Panc1 (cell line): ENCODE measurements at regions not wholly inside any gene's neighbourhood (a gene's known extent, or its start where the extent isn't known, plus 50 kb on each side); places are given as distances from the start of the nearest gene placed in this dataset.
"Not testable (repeated sequence)": the region's sequence is repeated elsewhere in the genome, so short reads cannot be mapped to it uniquely, and the experiment has no call there.

Experiments used
- ATAC-seq: fragments of 200-7000 bp; cut with Tn5 transposase; 2 replicates; pipeline ENCODE4 v1.9.1; 2020; ENCODE audit warnings: mild to moderate bottlenecking, moderate library complexity
- BruUV-seq: library from RNA; stranded (reverse); fragments of 400-500 nt; replicated peaks from 2 replicates; lab custom pipeline; 2021; lab: Mats Ljungman, UMichigan
- CTCF ChIA-PET: fragments of 300-600 bp; sonication (Branson Sonifier 250); formaldehyde crosslinking; loops from one replicate; lab custom pipeline; 2022; ENCODE audit warnings: antibody characterized with exemption; lab: Charles Lee
- POLR2A ChIA-PET: fragments of 300-600 bp; sonication (Branson Sonifier 250); formaldehyde crosslinking; loops from one replicate; lab custom pipeline; 2022; ENCODE audit warnings: antibody characterized with exemption; lab: Charles Lee
- DNase-seq: peaks from one replicate; pipeline ENCODE4 v3.0.0-alpha.2; 2010; ENCODE audit warnings: low read depth, low spot score
- H3K27ac ChIP-seq: 2 replicates; pipeline ENCODE4 v1.5.1; 2011; ENCODE audit warnings: mild to moderate bottlenecking, low read length, inconsistent platforms
- H3K27me3 ChIP-seq: fragments of 200-500 bp; sonication (Bioruptor generic); 2 replicates; pipeline ENCODE4 v1.6.0; 2014; ENCODE audit warnings: low read length, inconsistent platforms; ENCODE audit not compliant: control insufficient read depth, insufficient read depth
- H3K36me3 ChIP-seq: fragments of 200-500 bp; sonication (Bioruptor generic); 2 replicates; pipeline ENCODE4 v1.5.1; 2014; ENCODE audit warnings: inconsistent platforms, mild to moderate bottlenecking, low read length, moderate library complexity; ENCODE audit not compliant: control insufficient read depth, insufficient read depth
- H3K4me1 ChIP-seq: 2 replicates; pipeline ENCODE4 v1.5.1; 2011; ENCODE audit warnings: inconsistent platforms, mild to moderate bottlenecking, low read length, moderate library complexity; ENCODE audit not compliant: control insufficient read depth, insufficient read depth
- H3K4me3 ChIP-seq, 2 experiments: 2 replicates each; pipeline ENCODE4 v1.5.1; 2011 to 2012; ENCODE audit warnings: low read depth in 2 of 2, low read length in 2 of 2, mild to moderate bottlenecking in 2 of 2, inconsistent platforms in 1 of 2, moderate library complexity in 1 of 2
- H3K9me3 ChIP-seq: fragments of 200-500 bp; sonication (Bioruptor generic); 2 replicates; pipeline ENCODE4 v1.5.1; 2014; ENCODE audit warnings: low read depth, mild to moderate bottlenecking, inconsistent platforms, low read length, moderate library complexity; ENCODE audit not compliant: control insufficient read depth, insufficient read depth
- in situ Hi-C: cut with HindIII; loops from 2 replicates; pipeline ENCODE4 v1.10.0; 2016; ENCODE audit warnings: low sequenced_read_pairs, low pct_unique_long_range_greater_than_20kb
- intact Hi-C: fragments of 100-400 bp; cut with micrococcal nuclease; formaldehyde crosslinking; loops from one replicate; pipeline ENCODE4 v1.10.0; 2022; ENCODE audit not compliant: unreplicated experiment

GRCh38 chr9:62803099-62803498, 1613.3 kb downstream of the SPATA31A7 start:
- H3K27me3 ChIP-seq, DNase-seq, BruUV-seq, H3K27ac ChIP-seq, H3K9me3 ChIP-seq, H3K36me3 ChIP-seq, CTCF ChIA-PET, in situ Hi-C loops, ATAC-seq, POLR2A ChIA-PET, intact Hi-C loops, H3K4me1 ChIP-seq: not testable (repeated sequence)
- peak overlapping the region in 1 of 2 experiments; percentile 41; a peak in 2 of 4 replicates for H3K4me3 ChIP-seq

- H3K4me1 ChIP-seq, H3K36me3 ChIP-seq, H3K27me3 ChIP-seq, in situ Hi-C loops, H3K4me3 ChIP-seq, H3K27ac ChIP-seq, intact Hi-C loops, ATAC-seq, H3K9me3 ChIP-seq, POLR2A ChIA-PET, DNase-seq, CTCF ChIA-PET, BruUV-seq: not testable (repeated sequence)
Measured at GRCh38 chr9:62804314-62804713, 1614.5 kb downstream of the SPATA31A7 start.

DNA sequence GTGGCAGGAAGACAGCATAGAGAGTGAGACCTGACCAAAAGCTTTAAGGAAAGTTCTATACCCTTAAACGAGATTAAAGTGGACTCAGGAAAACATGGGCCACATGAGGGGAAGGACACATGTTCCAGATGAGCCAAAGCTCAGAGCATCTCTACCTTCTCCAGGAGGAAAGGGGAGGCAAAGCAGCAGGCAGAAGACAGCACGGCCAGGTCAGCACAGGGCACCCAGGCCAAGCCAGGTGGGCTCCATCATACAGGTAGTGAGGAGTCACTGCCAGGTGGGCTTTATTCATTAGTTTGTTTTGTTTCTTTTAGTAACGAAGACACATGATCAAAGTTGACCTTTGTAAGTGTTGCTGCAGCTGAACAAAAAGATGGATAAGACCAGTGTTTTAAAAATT, 1617.6 kb downstream of the SPATA31A7 start:
- intact Hi-C loops, H3K4me3 ChIP-seq, H3K4me1 ChIP-seq, H3K9me3 ChIP-seq, in situ Hi-C loops, H3K36me3 ChIP-seq, H3K27me3 ChIP-seq, CTCF ChIA-PET, DNase-seq, H3K27ac ChIP-seq, POLR2A ChIA-PET, BruUV-seq, ATAC-seq: not testable (repeated sequence)

GRCh38 chr9:62808081-62808480, 1618.2 kb downstream of the SPATA31A7 start:
- CTCF ChIA-PET, POLR2A ChIA-PET, H3K36me3 ChIP-seq, H3K4me1 ChIP-seq, H3K9me3 ChIP-seq, intact Hi-C loops, H3K27ac ChIP-seq, in situ Hi-C loops, DNase-seq, BruUV-seq, H3K27me3 ChIP-seq, ATAC-seq, H3K4me3 ChIP-seq: not testable (repeated sequence)

DNA sequence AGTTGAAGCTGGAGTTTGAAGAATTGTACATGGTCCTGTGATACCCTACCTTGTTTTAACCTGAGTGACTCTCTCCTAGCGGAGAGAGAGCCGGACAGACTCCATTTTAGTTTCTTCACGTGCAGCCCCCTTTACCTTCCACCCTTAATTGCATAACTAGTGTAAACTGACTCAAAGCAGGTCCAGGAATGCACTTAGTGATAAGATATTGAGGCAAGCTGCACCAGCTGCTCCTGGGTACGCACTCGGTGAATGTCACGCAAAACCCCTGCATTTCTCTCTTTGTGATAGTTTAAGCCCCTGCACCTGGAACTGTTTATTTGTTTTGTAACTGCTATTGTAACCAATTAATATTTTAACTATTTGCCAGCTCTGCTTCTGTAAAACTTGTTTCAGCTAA, 1620.5 kb downstream of the SPATA31A7 start:
- H3K36me3 ChIP-seq, H3K27ac ChIP-seq, H3K4me1 ChIP-seq, POLR2A ChIA-PET, DNase-seq, ATAC-seq, in situ Hi-C loops, H3K9me3 ChIP-seq, H3K27me3 ChIP-seq, CTCF ChIA-PET, intact Hi-C loops, H3K4me3 ChIP-seq, BruUV-seq: not testable (repeated sequence)

- in situ Hi-C loops, ATAC-seq, H3K27me3 ChIP-seq, intact Hi-C loops, BruUV-seq, POLR2A ChIA-PET, H3K4me1 ChIP-seq, H3K9me3 ChIP-seq, DNase-seq, H3K4me3 ChIP-seq, H3K27ac ChIP-seq, CTCF ChIA-PET, H3K36me3 ChIP-seq: not testable (repeated sequence)
Measured at GRCh38 chr9:62810811-62811315, 1621.0 kb downstream of the SPATA31A7 start.

DNA sequence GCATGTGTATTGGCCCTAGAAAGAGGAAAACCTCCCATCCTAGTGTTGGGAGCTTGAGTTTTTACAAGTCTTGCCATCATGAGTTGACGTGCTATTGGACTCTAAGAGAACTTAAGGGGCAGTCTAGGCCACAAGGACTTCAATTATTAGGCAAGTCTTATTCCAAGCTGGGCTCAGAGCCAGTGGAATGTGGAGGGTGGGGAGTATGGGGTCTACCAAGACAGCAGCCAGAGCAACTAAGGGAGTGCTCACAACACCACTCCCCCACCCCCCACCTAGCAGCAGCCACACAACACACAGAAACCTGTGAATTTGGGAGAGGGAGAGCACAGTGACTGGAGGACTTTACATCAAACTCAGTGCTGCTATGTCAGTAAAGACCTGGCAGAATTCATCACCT, 1625.6 kb downstream of the SPATA31A7 start:
- POLR2A ChIA-PET, H3K4me1 ChIP-seq, in situ Hi-C loops, H3K9me3 ChIP-seq, CTCF ChIA-PET, H3K36me3 ChIP-seq, intact Hi-C loops, H3K27me3 ChIP-seq, H3K4me3 ChIP-seq, BruUV-seq, DNase-seq, H3K27ac ChIP-seq, ATAC-seq: not testable (repeated sequence)
